ENCODE measurements at regions not wholly inside any gene's neighbourhood (a gene's known extent, or its start where the extent isn't known, plus 50 kb on each side); places are given as distances from the start of the nearest gene placed in this dataset.

DNA sequence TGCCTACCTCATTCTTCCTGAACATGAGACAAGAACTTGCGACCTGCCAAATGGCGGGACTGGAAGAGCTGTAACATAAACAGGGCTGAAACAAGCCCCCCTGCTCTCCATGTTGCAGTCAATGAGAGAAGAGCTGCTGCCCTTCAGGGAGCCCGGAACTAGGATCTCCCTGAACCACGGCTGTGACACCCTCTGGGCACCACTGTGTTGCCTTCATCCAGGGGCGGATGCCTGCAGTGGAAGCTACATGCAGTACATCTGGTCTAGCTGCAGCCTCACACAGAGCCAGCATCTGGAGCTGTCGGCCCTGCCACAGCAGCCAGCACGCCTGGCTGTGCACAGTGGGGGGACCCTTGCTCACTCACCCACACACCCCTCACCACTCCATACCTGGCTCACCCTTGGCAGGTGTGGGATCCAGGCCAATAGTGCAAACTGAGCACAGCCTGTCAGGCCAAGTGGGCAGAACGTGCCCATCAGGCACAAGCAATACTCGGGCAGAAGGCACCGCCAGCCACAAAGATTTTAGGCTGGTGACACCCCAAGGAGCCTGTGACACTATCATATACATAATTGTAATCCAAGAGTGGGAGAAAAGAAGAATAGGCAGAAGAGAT is 451.3 kb downstream of the HTR1B start:
- H3K27me3 ChIP-seq (ENCODE audit: control insufficient read depth in 1 of 2, insufficient read depth in 2 of 2, low read length in 2 of 2), result no peaks in the 10 kb centered on the region
- ATAC-seq (ENCODE audit: poor library complexity), result no peak
- POLR2A ChIA-PET, result no interaction called here
- DNase-seq, result no peak
- TF ChIP-seq, protein P1, sequence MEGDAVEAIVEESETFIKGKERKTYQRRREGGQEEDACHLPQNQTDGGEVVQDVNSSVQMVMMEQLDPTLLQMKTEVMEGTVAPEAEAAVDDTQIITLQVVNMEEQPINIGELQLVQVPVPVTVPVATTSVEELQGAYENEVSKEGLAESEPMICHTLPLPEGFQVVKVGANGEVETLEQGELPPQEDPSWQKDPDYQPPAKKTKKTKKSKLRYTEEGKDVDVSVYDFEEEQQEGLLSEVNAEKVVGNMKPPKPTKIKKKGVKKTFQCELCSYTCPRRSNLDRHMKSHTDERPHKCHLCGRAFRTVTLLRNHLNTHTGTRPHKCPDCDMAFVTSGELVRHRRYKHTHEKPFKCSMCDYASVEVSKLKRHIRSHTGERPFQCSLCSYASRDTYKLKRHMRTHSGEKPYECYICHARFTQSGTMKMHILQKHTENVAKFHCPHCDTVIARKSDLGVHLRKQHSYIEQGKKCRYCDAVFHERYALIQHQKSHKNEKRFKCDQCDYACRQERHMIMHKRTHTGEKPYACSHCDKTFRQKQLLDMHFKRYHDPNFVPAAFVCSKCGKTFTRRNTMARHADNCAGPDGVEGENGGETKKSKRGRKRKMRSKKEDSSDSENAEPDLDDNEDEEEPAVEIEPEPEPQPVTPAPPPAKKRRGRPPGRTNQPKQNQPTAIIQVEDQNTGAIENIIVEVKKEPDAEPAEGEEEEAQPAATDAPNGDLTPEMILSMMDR (IDR thresholded peaks at IDR 0.05), result no peak
- peaks cover 0 to 16% of the 10 kb centered on the region in 2 experiments for H3K9me3 ChIP-seq (ENCODE audit: control insufficient read depth in 1 of 2, insufficient read depth in 1 of 2, low read length in 2 of 2)
- H3K27ac Mint-ChIP-seq, result no peak overlapping the region
- intact Hi-C loops (cut with DNase I, micrococcal nuclease), result no loop called here
- no peak overlapping the region for H3K4me3 Mint-ChIP-seq
- no peaks in the 10 kb centered on the region for H3K36me3 Mint-ChIP-seq (ENCODE audit: low read depth)
- no peaks in the 10 kb centered on the region for H3K4me1 Mint-ChIP-seq (ENCODE audit: low read depth)
- H3K9me3 Mint-ChIP-seq, result peaks cover 9% of the 10 kb centered on the region
- no peaks in the 10 kb centered on the region for H3K36me3 ChIP-seq (ENCODE audit: insufficient read depth, low read length)
- CTCF ChIA-PET, result no interaction called here
- H3K4me1 ChIP-seq (ENCODE audit: insufficient read depth, low read length), result no peaks in the 10 kb centered on the region
- H3K27ac ChIP-seq (ENCODE audit: low read depth in 1 of 2, low read length in 2 of 2), result no peak overlapping the region
- no peak overlapping the region for H3K4me3 ChIP-seq (ENCODE audit: low read length)
- no peaks in the 10 kb centered on the region for H3K27me3 Mint-ChIP-seq

DNA sequence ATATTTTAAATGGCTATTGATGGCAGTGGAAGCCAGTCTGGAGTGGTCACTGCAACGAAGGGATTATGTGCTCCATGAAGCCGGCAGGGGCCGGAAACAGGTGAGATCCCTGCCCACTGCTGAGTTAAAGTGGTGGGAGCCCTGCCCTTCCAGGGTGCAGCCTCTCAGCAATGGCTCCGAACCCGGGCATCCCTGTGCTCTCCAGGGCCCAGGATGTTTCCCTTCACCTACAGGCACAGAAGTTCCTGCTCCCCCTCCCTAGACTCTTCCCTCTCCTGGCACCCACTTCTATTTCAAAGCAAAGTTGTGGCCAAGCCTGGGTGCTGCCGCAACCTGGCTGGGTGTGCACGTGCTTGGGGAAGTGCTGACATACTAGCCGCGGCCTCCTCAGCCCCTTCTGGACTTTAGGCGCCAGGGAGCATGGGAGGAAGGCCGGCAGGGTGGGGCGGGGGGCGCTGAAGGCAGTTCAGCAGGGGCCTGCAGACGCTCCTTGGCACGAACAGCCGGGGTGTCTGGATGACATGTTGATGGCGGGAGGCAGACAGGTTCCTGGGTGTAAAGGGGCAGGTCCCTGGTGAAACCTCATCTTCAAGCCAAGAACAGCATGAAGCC is 452.3 kb downstream of the HTR1B start:
- Histone ChIP-seq H3K9me3 (ENCODE audit: control insufficient read depth in 1 of 2, insufficient read depth in 1 of 2, low read length in 2 of 2) (peaks cover 0 to 16% of the 10 kb centered on the region in 2 experiments), H3K36me3 (ENCODE audit: insufficient read depth, low read length) (no peaks in the 10 kb centered on the region), H3K4me3 (ENCODE audit: low read length) (no peak overlapping the region), H3K27ac (ENCODE audit: low read depth in 1 of 2, low read length in 2 of 2) (no peak overlapping the region), H3K27me3 (ENCODE audit: control insufficient read depth in 1 of 2, insufficient read depth in 2 of 2, low read length in 2 of 2) (no peaks in the 10 kb centered on the region), H3K4me1 (ENCODE audit: insufficient read depth, low read length) (no peaks in the 10 kb centered on the region)
- no peak for DNase-seq
- H3K4me3 Mint-ChIP-seq, result no peak overlapping the region
- H3K4me1 Mint-ChIP-seq (ENCODE audit: low read depth), result no peaks in the 10 kb centered on the region
- intact Hi-C loops (cut with DNase I, micrococcal nuclease), result no loop called here
- TF ChIP-seq, protein P1 (IDR thresholded peaks at IDR 0.05), result no peak
- ChIA-PET CTCF (no interaction called here), POLR2A (no interaction called here)
- ATAC-seq (ENCODE audit: poor library complexity), result no peak
- no peaks in the 10 kb centered on the region for H3K36me3 Mint-ChIP-seq (ENCODE audit: low read depth)
- H3K27ac Mint-ChIP-seq, result no peak overlapping the region
- peaks cover 10% of the 10 kb centered on the region for H3K9me3 Mint-ChIP-seq
- no peaks in the 10 kb centered on the region for H3K27me3 Mint-ChIP-seq

DNA sequence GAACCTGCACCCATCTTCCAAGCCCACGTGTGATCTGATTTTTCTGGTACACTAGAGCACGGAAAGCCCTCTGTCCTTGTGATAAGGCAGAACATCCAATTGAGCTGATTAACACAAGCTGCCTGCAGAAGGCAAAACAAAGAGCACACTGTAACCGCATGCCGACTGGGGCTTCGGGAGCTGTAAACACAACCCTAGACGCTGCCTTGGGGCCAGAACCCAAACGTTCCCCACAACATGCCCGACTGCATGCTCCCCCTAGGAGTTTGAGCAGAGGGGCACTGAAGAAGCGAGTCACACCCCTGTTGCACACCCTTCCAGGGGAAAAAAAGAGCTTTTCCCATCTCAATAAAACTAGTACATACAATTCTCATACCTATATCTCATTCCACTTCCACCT is 470.7 kb downstream of the HTR1B start:
- Histone ChIP-seq H3K4me3 (ENCODE audit: low read length) (no peak overlapping the region), H3K27me3 (ENCODE audit: control insufficient read depth in 1 of 2, insufficient read depth in 2 of 2, low read length in 2 of 2) (no peaks in the 10 kb centered on the region), H3K36me3 (ENCODE audit: insufficient read depth, low read length) (no peaks in the 10 kb centered on the region), H3K27ac (ENCODE audit: low read depth in 1 of 2, low read length in 2 of 2) (no peak overlapping the region), H3K9me3 (ENCODE audit: control insufficient read depth in 1 of 2, insufficient read depth in 1 of 2, low read length in 2 of 2) (peaks cover 10 to 21% of the 10 kb centered on the region in 2 experiments), H3K4me1 (ENCODE audit: insufficient read depth, low read length) (no peaks in the 10 kb centered on the region)
- Mint-ChIP-seq H3K27me3 (no peaks in the 10 kb centered on the region), H3K4me3 (no peak overlapping the region), H3K27ac (no peak overlapping the region), H3K9me3 (peaks cover 13% of the 10 kb centered on the region), H3K36me3 (ENCODE audit: low read depth) (no peaks in the 10 kb centered on the region), H3K4me1 (ENCODE audit: low read depth) (no peaks in the 10 kb centered on the region)
- TF ChIP-seq, protein P1 (IDR thresholded peaks at IDR 0.05), result no peak
- DNase-seq, result no peak
- ChIA-PET POLR2A (no interaction called here), CTCF (no interaction called here)
- intact Hi-C loops (cut with DNase I, micrococcal nuclease), result no loop called here
- ATAC-seq (ENCODE audit: poor library complexity), result no peak

Data from CD4-positive, alpha-beta T cell (primary cell).